Adrenal gland (tissue), 9 donors: ENCODE measurements at regions not wholly inside any gene's neighbourhood (a gene's known extent, or its start where the extent isn't known, plus 50 kb on each side); places are given as distances from the start of the nearest gene placed in this dataset.

Experiments
- DNase-seq, 7 donors: peaks; one replicate each; pipeline ENCODE4 v3.0.0-alpha.2; 2019 to 2020
- H3K27ac ChIP-seq, 5 donors: fragments of 200-600 bp; sonication (generic) in 4 of 5; 1 replicate in 3 of 5; 2 replicates in 2 of 5; pipeline versions ENCODE4 v1.5.1 to v1.8.0; 2016 to 2020; ENCODE audit warnings: mild to moderate bottlenecking in 1 of 5
- H3K27me3 ChIP-seq: fragments of 200-600 bp; 2 replicates; pipeline ENCODE4 v1.8.0; 2021
- H3K36me3 ChIP-seq, 2 donors: fragments of 200-600 bp; replicated peaks in 1 of 2; 1 replicate in 1 of 2; 2 replicates in 1 of 2; pipeline versions ENCODE4 v1.5.1 to v1.8.0; 2018 to 2022
- H3K4me1 ChIP-seq, 2 donors: fragments of 200-600 bp; replicated peaks in 1 of 2; 1 replicate in 1 of 2; 2 replicates in 1 of 2; pipeline versions ENCODE4 v1.5.1 to v1.8.0; 2018 to 2021
- H3K4me3 ChIP-seq, 4 donors: fragments of 200-600 bp; sonication (generic) in 3 of 4; one replicate each; pipeline ENCODE4 v1.5.1; 2016 to 2018
- H3K9me3 ChIP-seq, 3 donors: fragments of 200-600 bp; sonication (generic) in 1 of 3; replicated peaks in 1 of 3; 1 replicate in 2 of 3; 2 replicates in 1 of 3; pipeline versions ENCODE4 v1.5.1 to v1.8.0; 2016 to 2021
- POLR2A ChIP-seq, 2 donors: fragments of 450-650 bp; IDR thresholded peaks; one replicate each; pipeline ENCODE4 v1.6.1; 2017; ENCODE audit warnings: antibody characterized with exemption in 2 of 2, mild to moderate bottlenecking in 2 of 2, moderate library complexity in 1 of 2
- WGBS, 4 donors: extraction: QIAGEN DNeasy Blood & Tissue Kit in 2 of 4; methylation state at CpG; one replicate each; pipeline versions ENCODE4 v1.1.5 to v1.1.7; 2013 to 2017; 5-methylcytosine and 5-hydroxymethylcytosine counted together
- intact Hi-C, 2 donors: fragments of 100-400 bp; cut with DNase I; formaldehyde crosslinking; loops; one replicate each; pipeline versions ENCODE4 v1.14.1 to v1.15.0; 2022 to 2023
- TF ChIP-seq, protein P1 (sequence below), 6 experiments: fragments of 450-650 bp in 4 of 6; fragments of 200-600 bp in 2 of 6; sonication (generic) in 1 of 6; IDR thresholded peaks; 1 replicate in 5 of 6; 2 replicates in 1 of 6; pipeline versions ENCODE4 v1.5.1 to v1.8.0; 2016 to 2021; ENCODE audit warnings: antibody characterized with exemption in 6 of 6, mild to moderate bottlenecking in 2 of 6, moderate library complexity in 1 of 6
- donor health status: healthy with polysubstance abuse.
- donor health status: Bipolar disorder and iron deficiency.
- donor health status: DM: yes; HTN: yes; CAD: no.
- donor health status: DM: no; HTN: no; CAD: no.
- donor health status: DM: no; HTN: no; CAD: no.

DNA sequence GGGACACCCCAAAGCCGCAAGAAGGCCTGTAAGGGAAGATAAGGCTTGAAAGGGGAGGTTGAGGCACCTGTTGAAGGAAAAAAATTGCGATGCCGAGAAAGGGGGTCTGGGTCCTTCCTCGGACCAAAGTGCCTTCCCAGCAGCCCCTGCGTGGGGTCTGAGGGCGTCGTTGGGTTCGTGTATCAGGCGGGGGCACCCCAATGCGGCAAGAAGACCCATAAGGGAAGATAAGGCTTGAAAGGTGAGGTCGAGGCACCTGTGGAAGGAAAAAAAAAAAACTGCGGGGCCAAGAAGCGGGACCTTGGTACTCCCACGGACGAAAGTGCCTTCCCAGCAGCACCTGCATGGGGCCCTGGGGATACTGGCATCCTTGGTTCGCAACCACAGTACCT lies 277.5 kb downstream of the ALG10 start:
- intact Hi-C loops, result no loop called here
- WGBS, 4 donors, result 66 to 78% (median 69%) methylated on average over 12 to 16 of the region's 16 CpGs
- Histone ChIP-seq H3K4me3 (no peak overlapping the region), H3K27ac (no peak overlapping the region), H3K9me3 (no peaks in the 10 kb centered on the region), H3K27me3 (no peaks in the 10 kb centered on the region), H3K36me3 (no peaks in the 10 kb centered on the region), H3K4me1 (no peaks in the 10 kb centered on the region)
- TF ChIP-seq POLR2A (IDR thresholded peaks at IDR 0.05), result no peak
- DNase-seq, result no peak

DNA sequence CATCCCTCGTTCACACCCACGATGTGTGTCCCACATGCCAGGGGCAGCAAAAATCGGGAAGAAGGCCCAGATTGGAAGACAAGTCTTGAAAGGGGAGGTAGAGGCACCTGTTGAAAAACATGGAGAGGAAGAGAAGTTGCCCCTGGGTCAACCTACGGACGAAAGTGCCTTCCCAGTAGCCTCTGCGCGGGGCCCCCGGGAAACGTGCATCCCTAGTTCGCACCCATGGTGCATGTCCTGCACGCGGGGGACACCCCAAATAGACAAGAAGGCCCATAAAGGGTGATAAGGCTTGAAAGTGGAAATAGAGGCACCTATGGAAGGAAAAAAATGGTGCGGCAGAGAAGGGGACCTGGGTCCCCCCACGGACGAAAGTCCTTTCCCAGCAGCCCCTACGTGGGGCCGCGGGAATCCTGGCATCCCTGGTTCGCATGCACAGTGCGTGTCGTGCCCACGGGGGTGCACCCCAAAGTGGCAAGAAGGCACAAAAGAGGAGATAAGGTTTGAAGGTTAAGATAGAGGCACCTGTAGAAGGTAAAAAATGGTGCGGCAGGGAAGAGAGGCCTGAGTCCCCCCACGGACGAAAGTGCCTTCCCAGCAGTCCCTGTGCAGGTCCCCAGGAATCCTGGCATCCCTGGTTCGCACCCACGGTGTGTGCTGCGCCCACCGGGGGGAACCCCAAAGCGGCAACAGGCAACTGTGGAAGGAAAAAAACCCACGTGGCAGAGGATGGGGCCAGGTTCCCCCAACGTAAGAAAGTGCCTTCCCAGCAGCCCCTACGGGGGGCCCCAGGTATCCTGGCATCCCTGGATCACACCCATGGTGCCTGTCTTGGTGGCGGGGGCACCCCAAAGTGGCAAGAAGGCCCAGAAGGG lies 278.3 kb downstream of the ALG10 start:
- 78 to 85% (median 83%) methylated on average over 34 of the region's 34 CpGs for WGBS, 4 donors
- Histone ChIP-seq H3K27me3 (no peaks in the 10 kb centered on the region), H3K4me3 (no peak overlapping the region), H3K27ac (no peak overlapping the region), H3K9me3 (no peaks in the 10 kb centered on the region), H3K4me1 (no peaks in the 10 kb centered on the region), H3K36me3 (no peaks in the 10 kb centered on the region)
- intact Hi-C loops, result no loop called here
- DNase-seq, result no peak
- TF ChIP-seq POLR2A (IDR thresholded peaks at IDR 0.05), result no peak
- TF ChIP-seq, protein P1, sequence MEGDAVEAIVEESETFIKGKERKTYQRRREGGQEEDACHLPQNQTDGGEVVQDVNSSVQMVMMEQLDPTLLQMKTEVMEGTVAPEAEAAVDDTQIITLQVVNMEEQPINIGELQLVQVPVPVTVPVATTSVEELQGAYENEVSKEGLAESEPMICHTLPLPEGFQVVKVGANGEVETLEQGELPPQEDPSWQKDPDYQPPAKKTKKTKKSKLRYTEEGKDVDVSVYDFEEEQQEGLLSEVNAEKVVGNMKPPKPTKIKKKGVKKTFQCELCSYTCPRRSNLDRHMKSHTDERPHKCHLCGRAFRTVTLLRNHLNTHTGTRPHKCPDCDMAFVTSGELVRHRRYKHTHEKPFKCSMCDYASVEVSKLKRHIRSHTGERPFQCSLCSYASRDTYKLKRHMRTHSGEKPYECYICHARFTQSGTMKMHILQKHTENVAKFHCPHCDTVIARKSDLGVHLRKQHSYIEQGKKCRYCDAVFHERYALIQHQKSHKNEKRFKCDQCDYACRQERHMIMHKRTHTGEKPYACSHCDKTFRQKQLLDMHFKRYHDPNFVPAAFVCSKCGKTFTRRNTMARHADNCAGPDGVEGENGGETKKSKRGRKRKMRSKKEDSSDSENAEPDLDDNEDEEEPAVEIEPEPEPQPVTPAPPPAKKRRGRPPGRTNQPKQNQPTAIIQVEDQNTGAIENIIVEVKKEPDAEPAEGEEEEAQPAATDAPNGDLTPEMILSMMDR (IDR thresholded peaks at IDR 0.05), result no peak

DNA sequence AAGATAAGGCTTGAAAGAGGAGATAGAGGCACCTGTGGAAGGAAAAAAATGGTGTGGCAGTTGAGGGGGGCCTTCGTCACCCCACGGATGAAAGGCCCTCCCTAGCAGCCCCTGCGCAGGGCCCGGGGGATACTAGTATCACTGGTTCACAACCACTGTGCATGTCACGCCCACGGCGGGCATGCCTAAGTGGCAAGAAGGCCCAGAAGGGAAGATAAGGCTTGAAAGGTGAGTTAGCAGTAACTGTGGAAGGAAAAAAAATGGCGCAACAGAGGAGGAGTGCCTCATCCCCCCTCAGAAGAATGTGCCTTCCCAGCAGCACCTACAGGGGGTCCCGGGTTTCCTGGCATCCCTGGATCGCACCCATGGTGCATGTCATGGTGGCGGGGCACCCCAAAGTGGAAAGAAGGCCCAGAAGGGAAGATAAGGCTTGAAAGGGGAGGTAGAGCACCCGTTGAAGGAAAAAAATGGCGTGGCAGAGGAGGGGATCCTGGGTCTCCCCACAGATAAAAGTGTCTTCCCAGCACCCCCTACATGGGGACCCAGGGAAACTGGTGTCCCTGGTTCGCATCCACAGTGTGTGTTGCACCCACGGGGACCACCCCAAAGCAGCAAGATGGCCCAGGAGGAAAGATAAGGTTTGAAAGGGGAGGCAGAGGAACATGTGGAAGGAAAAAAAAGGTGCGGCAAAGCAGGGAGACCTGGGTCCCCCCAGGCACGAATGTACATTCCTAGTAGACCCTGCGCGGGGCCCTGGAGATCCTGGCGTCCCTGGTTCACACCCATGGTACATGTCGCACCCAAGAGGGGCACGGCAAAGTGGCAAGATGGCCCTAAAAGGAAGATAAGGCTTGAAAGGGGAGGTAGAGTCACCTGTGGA lies 279.2 kb downstream of the ALG10 start:
- Histone ChIP-seq H3K4me1 (no peaks in the 10 kb centered on the region), H3K9me3 (no peaks in the 10 kb centered on the region), H3K27me3 (no peaks in the 10 kb centered on the region), H3K36me3 (no peaks in the 10 kb centered on the region), H3K27ac (no peak overlapping the region), H3K4me3 (no peak overlapping the region)
- DNase-seq, result no peak
- TF ChIP-seq POLR2A (IDR thresholded peaks at IDR 0.05), result no peak
- TF ChIP-seq, protein P1 (IDR thresholded peaks at IDR 0.05), result no peak
- intact Hi-C loops, result no loop called here
- 73 to 81% (median 80%) methylated on average over 22 of the region's 22 CpGs for WGBS, 4 donors

DNA sequence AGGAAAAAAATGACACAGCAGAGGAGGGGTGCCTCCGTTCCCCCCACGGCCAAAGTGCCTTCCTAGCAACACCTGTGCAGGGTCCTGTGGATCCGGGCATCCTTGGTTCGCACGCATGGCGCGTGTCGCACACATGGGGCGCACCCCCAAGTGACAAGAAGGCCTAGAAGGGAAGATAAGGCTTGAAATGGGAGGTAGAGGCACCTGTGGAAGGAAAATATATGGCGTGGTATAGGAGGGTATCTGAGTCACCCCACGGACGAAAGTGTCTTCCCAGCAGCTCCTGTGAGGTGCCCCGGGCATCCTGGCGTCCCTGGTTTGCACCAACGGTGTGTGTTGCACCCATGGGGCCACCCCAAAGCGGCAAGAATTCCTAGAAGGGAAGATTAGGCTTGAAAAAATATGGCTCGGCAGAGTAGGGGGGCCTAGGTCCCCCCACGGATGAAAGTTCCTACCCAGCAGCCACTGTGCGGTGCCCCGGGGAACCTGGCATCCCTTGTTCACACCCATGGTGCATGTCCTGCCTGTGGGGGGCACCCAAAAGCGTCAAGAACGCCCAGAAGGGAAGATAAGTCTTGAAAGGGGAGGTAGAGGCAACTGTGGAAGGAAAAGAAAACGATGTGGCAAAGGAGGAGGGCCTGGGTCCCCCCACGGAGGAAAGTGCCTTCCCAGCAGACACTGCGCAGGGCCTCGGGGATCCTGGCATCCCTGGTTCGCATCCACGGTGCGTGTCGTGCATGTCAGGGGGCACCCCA lies 280.0 kb downstream of the ALG10 start:
- intact Hi-C loops, result no loop called here
- Histone ChIP-seq H3K4me3 (no peak overlapping the region), H3K9me3 (no peaks in the 10 kb centered on the region), H3K36me3 (no peaks in the 10 kb centered on the region), H3K4me1 (no peaks in the 10 kb centered on the region), H3K27ac (no peak overlapping the region), H3K27me3 (no peaks in the 10 kb centered on the region)
- DNase-seq, result no peak
- 61 to 82% (median 74%) methylated on average over 23 to 30 of the region's 30 CpGs for WGBS, 4 donors
- TF ChIP-seq, protein P1 (IDR thresholded peaks at IDR 0.05), result no peak
- TF ChIP-seq POLR2A (IDR thresholded peaks at IDR 0.05), result no peak
